ENCODE measurements at regions not wholly inside any gene's neighbourhood (a gene's known extent, or its start where the extent isn't known, plus 50 kb on each side); places are given as distances from the start of the nearest gene placed in this dataset.

DNA sequence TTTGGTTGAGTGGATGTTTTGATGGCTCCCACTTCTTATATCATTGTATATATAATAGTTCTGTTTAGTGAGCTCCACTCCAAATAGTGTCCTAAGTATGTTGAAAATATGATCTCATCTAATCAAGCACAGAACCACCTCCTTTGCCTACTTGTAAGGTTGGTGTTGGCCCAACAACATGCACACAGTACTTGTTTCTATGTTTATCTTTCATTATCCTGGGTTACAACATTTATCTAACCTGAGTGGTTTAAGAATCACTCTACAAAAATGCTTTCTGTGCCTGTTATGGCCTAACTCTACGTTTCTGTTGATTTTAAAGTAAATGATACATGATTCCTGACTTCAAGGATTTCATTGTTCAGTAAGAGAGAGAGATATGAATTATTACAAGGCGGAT lies 281.9 kb downstream of the FIGN start:
- DNase-seq (no peak), ATAC-seq (ENCODE audit: low read depth) (no peak)
- ChIA-PET CTCF (no interaction called here), POLR2A (no interaction called here)
- Mint-ChIP-seq H3K4me3 (no peak overlapping the region), H3K36me3 (ENCODE audit: low read depth) (no peaks in the 10 kb centered on the region), H3K9me3 (peaks cover 2% of the 10 kb centered on the region), H3K27ac (no peak overlapping the region), H3K4me1 (no peaks in the 10 kb centered on the region), H3K27me3 (no peaks in the 10 kb centered on the region)
- intact Hi-C loops (cut with micrococcal nuclease) = no loop called here
- TF ChIP-seq, protein P1, sequence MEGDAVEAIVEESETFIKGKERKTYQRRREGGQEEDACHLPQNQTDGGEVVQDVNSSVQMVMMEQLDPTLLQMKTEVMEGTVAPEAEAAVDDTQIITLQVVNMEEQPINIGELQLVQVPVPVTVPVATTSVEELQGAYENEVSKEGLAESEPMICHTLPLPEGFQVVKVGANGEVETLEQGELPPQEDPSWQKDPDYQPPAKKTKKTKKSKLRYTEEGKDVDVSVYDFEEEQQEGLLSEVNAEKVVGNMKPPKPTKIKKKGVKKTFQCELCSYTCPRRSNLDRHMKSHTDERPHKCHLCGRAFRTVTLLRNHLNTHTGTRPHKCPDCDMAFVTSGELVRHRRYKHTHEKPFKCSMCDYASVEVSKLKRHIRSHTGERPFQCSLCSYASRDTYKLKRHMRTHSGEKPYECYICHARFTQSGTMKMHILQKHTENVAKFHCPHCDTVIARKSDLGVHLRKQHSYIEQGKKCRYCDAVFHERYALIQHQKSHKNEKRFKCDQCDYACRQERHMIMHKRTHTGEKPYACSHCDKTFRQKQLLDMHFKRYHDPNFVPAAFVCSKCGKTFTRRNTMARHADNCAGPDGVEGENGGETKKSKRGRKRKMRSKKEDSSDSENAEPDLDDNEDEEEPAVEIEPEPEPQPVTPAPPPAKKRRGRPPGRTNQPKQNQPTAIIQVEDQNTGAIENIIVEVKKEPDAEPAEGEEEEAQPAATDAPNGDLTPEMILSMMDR (IDR thresholded peaks at IDR 0.05) = no peak

DNA sequence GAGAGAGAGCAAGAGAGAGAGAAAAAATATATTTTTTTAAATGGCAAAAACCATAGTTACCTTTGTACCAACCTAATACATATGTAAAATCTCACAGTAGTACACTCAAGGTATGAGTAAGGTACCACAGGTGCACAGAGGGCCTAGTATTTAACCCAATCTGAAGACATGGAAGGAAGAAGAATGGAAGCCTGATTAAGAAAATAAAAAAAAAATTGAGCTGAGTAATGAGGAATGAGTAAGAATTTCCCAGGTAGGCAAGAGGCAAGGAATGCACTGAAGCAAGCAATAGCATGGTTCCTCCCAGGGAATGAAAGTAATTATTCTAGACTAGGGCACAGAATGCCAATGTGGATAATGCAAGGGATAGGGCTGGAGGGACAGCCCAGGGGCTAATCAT lies 294.2 kb downstream of the FIGN start:
- intact Hi-C loops (cut with micrococcal nuclease) = no loop called here
- no peak overlapping the region for H3K27ac Mint-ChIP-seq
- peaks cover 7% of the 10 kb centered on the region for H3K27me3 Mint-ChIP-seq
- no peaks in the 10 kb centered on the region for H3K4me1 Mint-ChIP-seq
- no peaks in the 10 kb centered on the region for H3K36me3 Mint-ChIP-seq (ENCODE audit: low read depth)
- no peak overlapping the region for H3K4me3 Mint-ChIP-seq
- no peaks in the 10 kb centered on the region for H3K9me3 Mint-ChIP-seq
- TF ChIP-seq, protein P1 (IDR thresholded peaks at IDR 0.05) = no peak
- DNase-seq = no peak
- ATAC-seq (ENCODE audit: low read depth) = no peak
- ChIA-PET CTCF (no interaction called here), POLR2A (no interaction called here)

DNA sequence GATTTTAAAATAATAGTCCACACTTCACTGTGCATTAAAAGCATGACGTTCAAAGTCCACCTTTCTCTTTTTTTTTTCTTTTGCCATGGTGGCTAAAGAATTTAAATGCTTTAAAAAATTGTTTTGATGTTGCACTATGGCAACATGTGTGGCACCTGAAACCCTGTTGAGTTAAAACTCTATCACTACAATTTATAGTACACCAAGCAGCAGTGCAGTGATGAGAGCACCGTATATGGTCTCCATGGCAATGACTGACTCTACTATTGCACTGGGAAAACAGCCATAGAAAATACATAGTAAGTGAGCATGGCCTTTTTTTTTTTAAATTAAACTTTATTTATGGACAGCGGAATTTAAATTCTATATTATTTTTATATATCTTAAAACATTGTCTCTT lies 298.8 kb downstream of the FIGN start:
- intact Hi-C loops (cut with micrococcal nuclease) = no loop called here
- H3K36me3 Mint-ChIP-seq (ENCODE audit: low read depth) = no peaks in the 10 kb centered on the region
- peaks cover 9% of the 10 kb centered on the region for H3K4me1 Mint-ChIP-seq
- TF ChIP-seq, protein P1 (IDR thresholded peaks at IDR 0.05) = no peak
- H3K9me3 Mint-ChIP-seq = no peaks in the 10 kb centered on the region
- POLR2A ChIA-PET = no interaction called here
- no peak overlapping the region for H3K4me3 Mint-ChIP-seq
- no peak for DNase-seq
- ATAC-seq (ENCODE audit: low read depth) = no peak
- peaks cover 4% of the 10 kb centered on the region for H3K27me3 Mint-ChIP-seq
- CTCF ChIA-PET = no interaction called here
- H3K27ac Mint-ChIP-seq = no peak overlapping the region

DNA sequence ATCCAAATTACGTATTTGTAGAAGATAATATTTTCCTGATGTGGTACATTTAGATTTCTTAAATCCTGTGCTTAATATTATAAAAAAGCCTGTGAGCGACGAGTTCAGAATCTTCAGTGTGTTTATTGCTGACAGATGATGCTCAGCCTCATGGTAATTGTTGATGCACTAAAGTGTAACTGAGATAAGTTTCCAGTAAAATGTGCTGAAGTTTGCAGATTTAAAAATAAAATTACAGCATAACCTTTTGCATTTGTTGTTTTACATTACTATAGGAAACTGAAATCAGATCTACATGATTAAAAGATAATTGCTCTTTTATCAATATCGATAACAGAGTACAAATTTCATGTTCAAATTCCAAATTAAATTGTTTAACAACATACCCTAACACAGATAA lies 307.6 kb downstream of the FIGN start:
- Mint-ChIP-seq H3K27ac (no peak overlapping the region), H3K9me3 (no peaks in the 10 kb centered on the region), H3K4me1 (peaks cover 10% of the 10 kb centered on the region), H3K27me3 (no peaks in the 10 kb centered on the region), H3K4me3 (no peak overlapping the region), H3K36me3 (ENCODE audit: low read depth) (no peaks in the 10 kb centered on the region)
- POLR2A ChIA-PET = no interaction called here
- intact Hi-C loops (cut with micrococcal nuclease) = no loop called here
- TF ChIP-seq, protein P1 (IDR thresholded peaks at IDR 0.05) = no peak
- CTCF ChIA-PET = no interaction called here
- ATAC-seq (ENCODE audit: low read depth) (no peak), DNase-seq (no peak)

DNA sequence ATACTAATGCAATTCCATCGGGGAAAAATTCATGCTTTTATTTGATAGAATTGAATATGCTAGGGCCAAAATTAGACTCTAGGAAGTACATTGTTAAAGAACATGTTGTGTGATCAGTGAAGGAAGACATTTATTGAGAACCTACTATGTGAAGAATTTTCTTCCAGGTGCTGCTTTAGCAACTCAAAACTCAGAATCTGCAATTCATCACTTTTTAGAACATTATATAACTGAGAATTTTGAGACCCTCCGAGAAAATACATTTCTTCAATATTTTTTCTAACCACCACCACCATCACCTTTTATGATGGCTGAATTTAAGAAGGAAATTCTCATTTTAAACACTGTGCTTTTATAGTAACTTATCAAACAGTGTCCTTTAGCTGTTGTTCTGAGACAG lies 315.2 kb downstream of the FIGN start:
- TF ChIP-seq, protein P1 (IDR thresholded peaks at IDR 0.05) = no peak
- Mint-ChIP-seq H3K4me3 (no peak overlapping the region), H3K4me1 (peaks cover 28% of the 10 kb centered on the region), H3K27me3 (no peaks in the 10 kb centered on the region), H3K36me3 (ENCODE audit: low read depth) (peaks cover 1% of the 10 kb centered on the region), H3K9me3 (peaks cover 2% of the 10 kb centered on the region), H3K27ac (no peak overlapping the region)
- CTCF ChIA-PET = no interaction called here
- intact Hi-C loops (cut with micrococcal nuclease) = no loop called here
- DNase-seq (no peak), ATAC-seq (ENCODE audit: low read depth) (no peak)
- POLR2A ChIA-PET = no interaction called here

Data from activated B cell treated with CpG ODN at 0.5 μM for 24 hours (primary cell).